ENCODE measurements at regions not wholly inside any gene's neighbourhood (a gene's known extent, or its start where the extent isn't known, plus 50 kb on each side); places are given as distances from the start of the nearest gene placed in this dataset.

- no peak for DNase-seq
Measured at GRCh38 chr10:132115732-132116131, 50.0 kb downstream of the JAKMIP3 start.

- no peak for DNase-seq
Measured at GRCh38 chr10:132117146-132117545, 51.4 kb downstream of the JAKMIP3 start.

- no peak for DNase-seq
Measured at GRCh38 chr10:132117636-132118190, 52.0 kb downstream of the JAKMIP3 start.

GRCh38 chr10:132118366-132118765, 52.6 kb downstream of the JAKMIP3 start:
- DNase-seq: no peak

GRCh38 chr10:132120200-132120599, 54.5 kb downstream of the JAKMIP3 start:
- DNase-seq: no peak

- no peak for DNase-seq
Measured at GRCh38 chr10:132120734-132121510, 55.2 kb downstream of the JAKMIP3 start.

- DNase-seq: no peak
Measured at GRCh38 chr10:132121511-132121830, 55.7 kb downstream of the JAKMIP3 start.

GRCh38 chr10:132122097-132122861, 56.5 kb downstream of the JAKMIP3 start:
- DNase-seq: no peak

GRCh38 chr10:132122939-132123445, 57.2 kb downstream of the JAKMIP3 start:
- DNase-seq: no peak

- no peak for DNase-seq
Measured at GRCh38 chr10:132123606-132124005, 57.9 kb downstream of the JAKMIP3 start.

- no peak for DNase-seq
Measured at GRCh38 chr10:132124201-132124920, 58.6 kb downstream of the JAKMIP3 start.

GRCh38 chr10:132129431-132129830, 57.3 kb upstream of the DPYSL4 start:
- no peak for DNase-seq

GRCh38 chr10:132130286-132131265, 56.2 kb upstream of the DPYSL4 start:
- DNase-seq: no peak

GRCh38 chr10:132131581-132132420, 54.9 kb upstream of the DPYSL4 start:
- no peak for DNase-seq

- no peak for DNase-seq
Measured at GRCh38 chr10:132132421-132132841, 54.3 kb upstream of the DPYSL4 start.

- no peak for DNase-seq
Measured at GRCh38 chr10:132133005-132133404, 53.7 kb upstream of the DPYSL4 start.

- DNase-seq: no peak
Measured at GRCh38 chr10:132133449-132134240, 53.1 kb upstream of the DPYSL4 start.

GRCh38 chr10:132134241-132135052, 52.3 kb upstream of the DPYSL4 start:
- no peak for DNase-seq
